BLaER1 treated with 17β-estradiol and CSF1 and Interleukin-3, amounts not matched to agents 10 nM and 100 nM (cell line): ENCODE measurements at regions not wholly inside any gene's neighbourhood (a gene's known extent, or its start where the extent isn't known, plus 50 kb on each side); places are given as distances from the start of the nearest gene placed in this dataset.

Experiments
- H3K27ac ChIP-seq, 11 experiments: shearing (Covaris generic); formaldehyde crosslinking; 2 replicates each; pipeline ENCODE4 v1.8.1; 2022
- H3K27me3 ChIP-seq, 11 experiments: shearing (Covaris generic); formaldehyde crosslinking; 2 replicates each; pipeline ENCODE4 v1.8.1; 2022
- H3K36me3 ChIP-seq, 11 experiments: shearing (Covaris generic); formaldehyde crosslinking; 2 replicates each; pipeline ENCODE4 v1.8.1; 2022
- H3K4me1 ChIP-seq, 10 experiments: shearing (Covaris generic); formaldehyde crosslinking; 2 replicates each; pipeline ENCODE4 v1.8.1; 2022
- H3K4me2 ChIP-seq, 11 experiments: shearing (Covaris generic); formaldehyde crosslinking; 2 replicates each; pipeline ENCODE4 v1.8.1; 2022
- H3K4me3 ChIP-seq, 10 experiments: shearing (Covaris generic); formaldehyde crosslinking; 2 replicates each; pipeline ENCODE4 v1.8.1; 2022
- H3K9ac ChIP-seq, 11 experiments: shearing (Covaris generic); formaldehyde crosslinking; 2 replicates each; pipeline ENCODE4 v1.8.1; 2022
- H3K9me3 ChIP-seq, 11 experiments: shearing (Covaris generic); formaldehyde crosslinking; replicated peaks in 1 of 11; 2 replicates each; pipeline ENCODE4 v1.8.1; 2022
- H4K20me1 ChIP-seq, 11 experiments: shearing (Covaris generic); formaldehyde crosslinking; 2 replicates each; pipeline ENCODE4 v1.8.1; 2022
- Cebpa-rat ChIP-seq, 11 experiments: shearing (Covaris generic); IDR thresholded peaks; 2 replicates each; pipeline ENCODE4 v1.8.1; 2022

DNA sequence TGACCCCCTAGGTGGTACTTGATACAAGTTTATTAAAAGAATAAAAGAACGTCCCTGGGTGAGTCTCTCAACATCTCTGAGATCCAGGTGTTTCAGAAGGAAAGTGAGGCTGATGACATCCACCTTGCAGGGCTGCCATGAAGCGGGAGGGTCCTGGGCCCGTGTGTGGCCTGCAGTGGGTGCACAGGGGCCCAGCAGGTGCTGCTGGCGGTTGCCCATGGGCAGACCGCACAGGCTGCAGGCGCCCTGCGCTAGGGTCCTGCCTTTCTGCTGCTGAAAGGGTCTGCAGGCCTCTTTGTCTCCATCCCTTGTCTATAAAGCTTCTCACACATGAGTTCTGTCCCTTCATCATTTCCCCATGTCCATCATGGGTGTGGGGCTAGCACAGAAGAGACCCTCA lies 247.0 kb downstream of the TFCP2L1 start:
- Histone ChIP-seq H3K9ac (no peak overlapping the region), H3K4me1 (no peaks in the 10 kb centered on the region), H3K36me3 (no peaks in the 10 kb centered on the region), H3K9me3 (no peaks in the 10 kb centered on the region), H3K4me2 (no peak overlapping the region), H3K4me3 (no peak overlapping the region), H3K27ac (no peak overlapping the region), H4K20me1 (no peaks in the 10 kb centered on the region; a peak in 1 of 22 replicates), H3K27me3 (no peaks in the 10 kb centered on the region)
- TF ChIP-seq Cebpa-rat (IDR thresholded peaks at IDR 0.05) = no peak

DNA sequence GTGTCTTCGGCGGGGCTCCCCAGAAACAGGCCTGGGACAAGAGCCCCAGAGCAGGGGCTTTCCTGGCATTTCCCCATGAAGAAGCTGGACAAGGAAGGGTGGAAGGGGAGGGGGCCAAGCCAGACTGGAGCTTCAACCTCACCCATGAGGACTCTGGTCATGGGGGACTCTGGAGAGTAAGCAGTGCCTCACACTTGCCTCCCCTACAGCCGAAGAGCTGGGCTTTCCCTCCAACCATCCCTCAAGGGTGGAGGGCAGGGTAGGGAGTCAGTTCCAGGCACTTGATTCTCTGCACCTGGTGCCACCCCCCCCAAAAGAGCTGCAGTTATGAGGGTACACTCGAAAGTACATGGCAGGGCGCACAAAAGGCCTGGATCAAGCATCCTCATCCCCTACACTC lies 246.6 kb downstream of the TFCP2L1 start:
- no peak overlapping the region for H3K4me3 ChIP-seq
- no peaks in the 10 kb centered on the region for H3K27me3 ChIP-seq
- H3K9ac ChIP-seq = no peak overlapping the region
- no peaks in the 10 kb centered on the region; a peak in 1 of 22 replicates for H4K20me1 ChIP-seq
- H3K4me1 ChIP-seq = no peaks in the 10 kb centered on the region
- H3K36me3 ChIP-seq = no peaks in the 10 kb centered on the region
- no peaks in the 10 kb centered on the region for H3K9me3 ChIP-seq
- no peak overlapping the region for H3K4me2 ChIP-seq
- no peak for TF ChIP-seq Cebpa-rat (IDR thresholded peaks at IDR 0.05)
- H3K27ac ChIP-seq = no peak overlapping the region

DNA sequence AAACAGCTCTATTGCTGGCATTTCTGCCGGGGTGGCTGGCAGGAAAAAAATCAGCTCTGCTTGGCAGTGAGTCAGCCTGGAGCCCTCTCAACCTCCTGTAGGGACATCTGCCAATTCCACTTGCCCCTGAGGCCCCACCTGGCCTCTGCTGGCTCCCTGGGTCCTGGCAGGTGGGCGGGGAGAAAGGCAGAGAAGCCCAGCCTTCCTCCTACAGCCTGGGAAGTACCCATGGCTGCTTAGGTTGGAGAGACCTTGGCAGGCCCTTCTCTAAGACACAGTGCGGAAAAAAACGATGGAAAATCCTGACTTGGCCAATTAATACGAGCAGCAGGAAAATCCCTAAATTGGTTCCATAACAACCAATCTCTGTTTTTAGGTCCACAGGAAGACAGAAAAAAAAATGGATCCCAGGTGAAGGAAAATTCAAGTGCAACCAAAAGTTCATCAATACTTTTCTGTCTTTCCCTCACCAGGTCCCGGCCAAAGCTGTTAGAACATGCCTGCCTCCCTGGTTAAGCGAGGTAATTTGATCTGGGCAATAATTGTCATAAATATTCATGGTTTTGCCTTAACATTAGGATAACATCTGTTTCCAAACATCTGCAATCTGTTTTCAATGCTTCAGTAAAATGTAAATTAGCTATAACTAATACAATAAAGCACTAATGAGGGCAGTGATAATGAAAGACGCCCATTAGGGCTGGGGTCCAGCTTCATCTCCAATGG lies 245.9 kb downstream of the TFCP2L1 start:
- no peaks in the 10 kb centered on the region for H3K36me3 ChIP-seq
- no peaks in the 10 kb centered on the region for H3K9me3 ChIP-seq
- no peak overlapping the region for H3K9ac ChIP-seq
- H3K4me3 ChIP-seq = no peak overlapping the region
- no peaks in the 10 kb centered on the region for H3K4me1 ChIP-seq
- no peak overlapping the region for H3K27ac ChIP-seq
- no peak for TF ChIP-seq Cebpa-rat (IDR thresholded peaks at IDR 0.05)
- H4K20me1 ChIP-seq = no peaks in the 10 kb centered on the region; a peak in 1 of 22 replicates
- no peaks in the 10 kb centered on the region for H3K27me3 ChIP-seq
- no peak overlapping the region for H3K4me2 ChIP-seq

DNA sequence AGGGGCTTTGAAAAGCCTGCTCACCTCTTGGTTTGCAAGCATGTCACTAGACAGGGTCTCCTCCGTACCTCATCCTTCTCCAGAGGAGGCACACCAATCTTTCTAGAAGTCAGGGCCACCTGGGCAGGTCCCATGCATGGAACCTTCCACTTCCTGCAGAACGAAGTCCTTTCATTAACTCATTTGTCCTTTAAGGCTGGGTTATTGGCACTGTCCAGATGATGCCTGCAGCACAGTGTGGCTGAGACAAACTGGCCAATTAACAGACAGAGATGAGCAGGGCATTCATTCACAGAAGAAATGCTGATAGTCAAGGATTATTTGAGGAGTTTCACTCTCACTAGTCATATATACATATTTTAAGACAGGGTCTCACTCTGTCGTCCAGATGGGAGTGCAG lies 245.3 kb downstream of the TFCP2L1 start:
- no peaks in the 10 kb centered on the region for H3K27me3 ChIP-seq
- no peak for TF ChIP-seq Cebpa-rat (IDR thresholded peaks at IDR 0.05)

DNA sequence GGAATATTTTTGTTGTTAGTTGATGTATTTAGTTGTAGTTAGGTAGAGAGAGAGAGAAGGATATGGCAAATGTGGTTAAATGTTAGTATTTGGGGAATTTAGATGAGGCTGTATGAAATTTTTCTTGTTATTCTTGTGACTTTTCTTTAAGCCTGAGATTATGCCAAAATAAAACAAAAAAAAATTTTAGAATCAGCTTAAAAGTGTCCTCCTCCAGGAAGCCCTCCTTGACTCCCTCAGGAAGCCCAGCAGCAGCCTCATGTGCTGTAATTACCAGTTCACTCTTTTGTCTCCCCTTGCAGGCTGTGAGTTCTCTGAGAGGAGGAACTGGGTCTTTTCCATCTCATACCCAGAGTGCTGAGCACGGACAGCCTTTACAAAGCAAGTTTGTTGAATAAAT lies 243.5 kb downstream of the TFCP2L1 start:
- Histone ChIP-seq H3K9me3 (no peaks in the 10 kb centered on the region), H3K4me3 (no peak overlapping the region), H4K20me1 (no peaks in the 10 kb centered on the region; a peak in 2 of 22 replicates), H3K27ac (no peak overlapping the region), H3K9ac (no peak overlapping the region), H3K36me3 (no peaks in the 10 kb centered on the region), H3K27me3 (no peaks in the 10 kb centered on the region), H3K4me2 (no peak overlapping the region), H3K4me1 (no peaks in the 10 kb centered on the region)
- no peak for TF ChIP-seq Cebpa-rat (IDR thresholded peaks at IDR 0.05)

More for the DNA sequence above, 245.3 kb downstream of the TFCP2L1 start:
- no peak overlapping the region for H3K4me3 ChIP-seq
- no peaks in the 10 kb centered on the region for H3K4me1 ChIP-seq
- H4K20me1 ChIP-seq = no peaks in the 10 kb centered on the region; a peak in 1 of 22 replicates
- H3K4me2 ChIP-seq = no peak overlapping the region
- no peak overlapping the region for H3K9ac ChIP-seq
- no peak overlapping the region for H3K27ac ChIP-seq
- H3K36me3 ChIP-seq = no peaks in the 10 kb centered on the region
- no peaks in the 10 kb centered on the region for H3K9me3 ChIP-seq

DNA sequence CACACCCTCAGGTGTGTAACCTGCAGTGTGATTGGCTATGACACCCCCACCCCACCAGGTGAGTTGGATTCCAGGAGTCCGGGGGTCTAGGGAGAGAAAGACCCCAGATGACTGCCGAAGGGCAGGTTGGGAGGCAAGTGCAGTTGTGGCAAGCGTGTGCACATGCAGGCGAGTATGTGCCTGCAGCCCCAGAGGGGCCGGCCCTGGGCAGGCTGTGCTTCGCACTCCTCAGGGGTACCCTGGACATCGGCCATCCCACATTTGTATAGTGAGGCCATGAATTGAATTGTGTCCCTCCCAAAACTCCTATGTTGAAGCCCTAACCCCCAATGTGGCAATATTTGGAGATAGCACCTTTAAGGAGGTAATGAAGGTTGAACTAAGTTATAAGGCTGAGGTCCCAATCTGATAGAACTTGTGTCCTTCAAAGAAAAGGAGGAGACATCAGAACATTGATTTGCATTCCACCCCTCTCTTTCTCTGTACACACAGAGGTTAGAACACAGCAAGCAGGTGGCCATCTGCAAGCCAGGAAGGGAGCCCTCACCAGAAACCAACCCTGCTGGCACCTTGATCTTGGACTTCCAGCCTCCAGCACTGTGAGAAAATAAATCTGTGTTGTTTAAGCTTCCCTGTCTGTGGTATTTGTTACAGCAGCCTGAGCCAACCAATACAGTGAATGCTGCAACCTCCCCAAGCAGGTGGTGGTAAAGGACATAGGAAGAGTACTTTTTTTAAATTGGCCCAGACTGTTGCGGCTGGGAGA lies 241.8 kb downstream of the TFCP2L1 start:
- no peaks in the 10 kb centered on the region for H3K27me3 ChIP-seq
- TF ChIP-seq Cebpa-rat (IDR thresholded peaks at IDR 0.05) = no peak
- H3K4me1 ChIP-seq = no peaks in the 10 kb centered on the region

DNA sequence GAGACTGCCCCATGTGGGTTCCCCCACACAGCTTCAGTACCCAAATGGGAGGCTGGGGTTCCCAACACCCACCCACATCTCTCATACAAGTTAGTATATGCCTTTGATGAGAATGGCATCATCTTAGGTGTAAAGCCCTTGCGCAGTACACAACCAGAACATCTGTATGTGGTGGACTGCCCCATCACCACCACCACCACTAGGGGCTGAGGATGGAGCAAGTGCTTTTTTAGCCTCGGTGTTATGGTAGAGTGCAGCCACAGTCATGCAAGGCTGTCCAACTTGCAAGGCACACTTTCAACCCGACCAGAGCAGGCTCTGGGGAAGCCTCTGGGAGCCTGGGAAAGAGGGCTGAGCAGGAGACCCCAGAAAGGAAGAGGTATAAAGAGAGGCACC lies 241.2 kb downstream of the TFCP2L1 start:
- Histone ChIP-seq H4K20me1 (no peaks in the 10 kb centered on the region; a peak in 2 of 22 replicates), H3K9me3 (no peaks in the 10 kb centered on the region), H3K4me2 (no peak overlapping the region), H3K9ac (no peak overlapping the region), H3K4me3 (no peak overlapping the region), H3K27me3 (no peaks in the 10 kb centered on the region), H3K27ac (no peak overlapping the region), H3K4me1 (no peaks in the 10 kb centered on the region), H3K36me3 (no peaks in the 10 kb centered on the region)
- TF ChIP-seq Cebpa-rat (IDR thresholded peaks at IDR 0.05) = no peak

More for the DNA sequence above, 241.8 kb downstream of the TFCP2L1 start:
- Histone ChIP-seq H3K9ac (no peak overlapping the region), H3K4me2 (no peak overlapping the region), H3K36me3 (no peaks in the 10 kb centered on the region), H3K27ac (no peak overlapping the region), H3K9me3 (no peaks in the 10 kb centered on the region), H4K20me1 (no peaks in the 10 kb centered on the region; a peak in 2 of 22 replicates), H3K4me3 (no peak overlapping the region)

DNA sequence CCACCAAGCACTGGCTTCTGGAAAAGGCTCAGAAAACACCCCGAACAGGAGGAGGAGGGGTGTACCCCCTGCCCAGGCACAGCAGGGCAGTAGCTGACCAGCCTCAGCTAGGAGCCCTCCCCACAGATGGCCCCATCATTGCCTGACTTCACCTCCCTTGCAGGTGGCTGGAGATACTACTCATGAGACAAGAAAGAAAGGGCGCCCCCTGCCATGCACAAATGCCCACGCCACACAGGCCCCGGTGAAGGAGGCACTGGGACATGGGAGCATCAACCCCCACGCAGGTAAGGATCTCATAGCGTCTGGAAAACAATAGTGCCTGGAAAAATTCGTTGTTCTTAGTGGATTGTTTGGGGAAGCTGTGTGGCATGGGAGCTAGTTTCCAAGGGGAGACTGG lies 240.6 kb downstream of the TFCP2L1 start:
- Histone ChIP-seq H3K27me3 (no peaks in the 10 kb centered on the region), H3K4me3 (no peak overlapping the region), H3K27ac (no peak overlapping the region), H3K4me2 (no peak overlapping the region), H3K9ac (no peak overlapping the region), H3K4me1 (no peaks in the 10 kb centered on the region), H3K36me3 (no peaks in the 10 kb centered on the region), H4K20me1 (no peaks in the 10 kb centered on the region; a peak in 2 of 22 replicates), H3K9me3 (no peaks in the 10 kb centered on the region)
- TF ChIP-seq Cebpa-rat (IDR thresholded peaks at IDR 0.05) = no peak

DNA sequence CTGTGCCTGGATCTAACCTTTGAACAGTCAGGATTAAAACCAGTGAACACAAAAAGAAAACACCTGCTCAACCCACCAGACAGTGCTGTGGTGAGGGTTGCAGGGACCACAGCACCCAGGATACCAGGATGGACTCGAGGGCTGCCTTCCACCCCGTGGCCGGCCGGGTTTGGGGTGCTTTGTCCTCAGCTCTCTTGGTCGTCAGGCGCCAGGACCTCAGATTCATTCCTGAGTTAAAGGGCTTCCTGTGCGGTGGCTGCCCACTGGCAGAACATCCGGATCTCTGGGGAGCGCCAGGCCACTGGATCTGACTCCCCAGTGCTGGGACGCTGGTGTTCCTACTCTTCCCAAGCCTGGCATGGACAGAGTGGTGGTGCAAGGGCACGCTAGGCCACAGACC lies 239.8 kb downstream of the TFCP2L1 start:
- H3K4me2 ChIP-seq = no peak overlapping the region
- H4K20me1 ChIP-seq = no peaks in the 10 kb centered on the region; a peak in 2 of 22 replicates
- no peak for TF ChIP-seq Cebpa-rat (IDR thresholded peaks at IDR 0.05)
- H3K27me3 ChIP-seq = no peaks in the 10 kb centered on the region
- no peak overlapping the region for H3K27ac ChIP-seq
- no peaks in the 10 kb centered on the region for H3K4me1 ChIP-seq
- H3K4me3 ChIP-seq = no peak overlapping the region
- no peaks in the 10 kb centered on the region for H3K36me3 ChIP-seq
- H3K9me3 ChIP-seq = 0 out of 22 replicates have a peak, but pooled peaks cover 0 to 1% (median 0%) of the 10 kb centered on the region in 11 experiments
- H3K9ac ChIP-seq = no peak overlapping the region
